Esophagus muscularis mucosa (tissue), 3 donors: ENCODE measurements at regions not wholly inside any gene's neighbourhood (a gene's known extent, or its start where the extent isn't known, plus 50 kb on each side); places are given as distances from the start of the nearest gene placed in this dataset.

Experiments
- CTCF ChIP-seq, 3 experiments: fragments of 200-600 bp in 2 of 3; fragments of 450-650 bp in 1 of 3; sonication (generic) in 2 of 3; IDR thresholded peaks; one replicate each; pipeline ENCODE4 v1.5.1; 2017 to 2019; ENCODE audit warnings: antibody characterized with exemption in 3 of 3, mild to moderate bottlenecking in 2 of 3, moderate library complexity in 1 of 3
- EP300 ChIP-seq: sonication (generic); formaldehyde crosslinking; IDR thresholded peaks from one replicate; pipeline ENCODE4 v1.6.1; 2017; ENCODE audit warnings: antibody characterized with exemption

- TF ChIP-seq CTCF (IDR thresholded peaks at IDR 0.05) (no peak), EP300 (no peak)
Observed at GRCh38 chr5:165892383-165892782, 2387.0 kb downstream of the MAT2B start.
